T47D (cell line): ENCODE measurements at regions not wholly inside any gene's neighbourhood (a gene's known extent, or its start where the extent isn't known, plus 50 kb on each side); places are given as distances from the start of the nearest gene placed in this dataset.
A peak's percentile ranks its signal among the peaks of the same experiment; 100 is the strongest.
"Not testable (repeated sequence)": the region's sequence is repeated elsewhere in the genome, so short reads cannot be mapped to it uniquely, and the experiment has no call there.

ENCODE experiments used
- DNase-seq, 2 experiments: peaks; one replicate each; pipeline versions ENCODE4 v3.0.0 to v3.0.0-alpha.2; 2011 to 2012; ENCODE audit warnings: low read depth in 1 of 2, low spot score in 1 of 2
- JUND ChIP-seq: IDR thresholded peaks from 2 replicates; pipeline ENCODE4 v1.6.1; 2012; ENCODE audit warnings: low read depth
- in situ Hi-C: cut with HindIII; loops from 2 replicates; pipeline ENCODE4 v1.10.0; 2016; ENCODE audit warnings: low sequenced_read_pairs, low pct_unique_long_range_greater_than_20kb

- in situ Hi-C loops = no loop called here
- DNase-seq = no peak
- TF ChIP-seq JUND = no peak
These were observed 616.6 kb downstream of the GABRG2 start for GRCh38 chr5:162684145-162684544.

GRCh38 chr5:162685302-162685701 lies 617.7 kb downstream of the GABRG2 start:
- no peak for TF ChIP-seq JUND
- in situ Hi-C loops = no loop called here
- no peak for DNase-seq

GRCh38 chr5:162696272-162696671 lies 628.7 kb downstream of the GABRG2 start:
- in situ Hi-C loops = not testable (repeated sequence)

GRCh38 chr5:162699361-162699760 lies 631.8 kb downstream of the GABRG2 start:
- no peak for TF ChIP-seq JUND
- DNase-seq = peak; percentile 14 to 19
- in situ Hi-C loops = no loop called here

More at GRCh38 chr5:162696272-162696671, 628.7 kb downstream of the GABRG2 start:
- not testable (repeated sequence) for DNase-seq

GRCh38 chr5:162703914-162704313 lies 636.3 kb downstream of the GABRG2 start:
- in situ Hi-C loops = no loop called here
- no peak for TF ChIP-seq JUND
- peak; percentile 25 to 48 for DNase-seq

GRCh38 chr5:162711244-162711643 lies 643.7 kb downstream of the GABRG2 start:
- in situ Hi-C loops = no loop called here
- no peak for DNase-seq
- TF ChIP-seq JUND = no peak

- no peak for DNase-seq
- in situ Hi-C loops = no loop called here
- TF ChIP-seq JUND = no peak
These were observed 652.1 kb downstream of the GABRG2 start for GRCh38 chr5:162719720-162720119.

GRCh38 chr5:162721125-162721524 lies 653.6 kb downstream of the GABRG2 start:
- in situ Hi-C loops = no loop called here
- no peak for DNase-seq
- no peak for TF ChIP-seq JUND

- in situ Hi-C loops = no loop called here
- no peak for DNase-seq
- no peak for TF ChIP-seq JUND
These were observed 684.8 kb upstream of the CCNG1 start for GRCh38 chr5:162752612-162753011.

- DNase-seq = no peak
- TF ChIP-seq JUND = no peak
- in situ Hi-C loops = no loop called here
These were observed 675.3 kb upstream of the CCNG1 start for GRCh38 chr5:162762119-162762518.

- no peak for TF ChIP-seq JUND
- no peak for DNase-seq
- in situ Hi-C loops = no loop called here
These were observed 668.4 kb upstream of the CCNG1 start for GRCh38 chr5:162769019-162769418.

GRCh38 chr5:162785673-162786072 lies 651.7 kb upstream of the CCNG1 start:
- in situ Hi-C loops = no loop called here
- no peak for TF ChIP-seq JUND
- DNase-seq = no peak

GRCh38 chr5:162786234-162786633 lies 651.2 kb upstream of the CCNG1 start:
- in situ Hi-C loops = no loop called here
- no peak for DNase-seq
- no peak for TF ChIP-seq JUND

- in situ Hi-C loops = no loop called here
- no peak for TF ChIP-seq JUND
- DNase-seq = no peak
These were observed 640.9 kb upstream of the CCNG1 start for GRCh38 chr5:162796507-162796906.

- no peak for TF ChIP-seq JUND
- in situ Hi-C loops = no loop called here
- no peak for DNase-seq
These were observed 637.1 kb upstream of the CCNG1 start for GRCh38 chr5:162800301-162800700.
